OCI-LY1 (cell line): ENCODE measurements at regions not wholly inside any gene's neighbourhood (a gene's known extent, or its start where the extent isn't known, plus 50 kb on each side); places are given as distances from the start of the nearest gene placed in this dataset.

ENCODE experiments used
- H2AFZ ChIP-seq: fragments of 200-600 bp; sonication (generic), shearing (Covaris generic); 2 replicates; pipeline ENCODE4 v1.6.0; 2014; ENCODE audit warnings: antibody characterized with exemption, mild to moderate bottlenecking, low read length
- H3F3A ChIP-seq: fragments of 200-600 bp; sonication (generic), shearing (Covaris generic); 2 replicates; pipeline ENCODE4 v1.6.0; 2014; ENCODE audit warnings: mild to moderate bottlenecking, antibody characterized with exemption, low read length, moderate library complexity; ENCODE audit not compliant: insufficient read depth
- H3K27ac ChIP-seq: fragments of 200-600 bp; sonication (generic); 2 replicates; pipeline ENCODE4 v1.5.1; 2014; ENCODE audit warnings: low read length, mixed run types, mild to moderate bottlenecking, low read depth; ENCODE audit not compliant: poor library complexity, severe bottlenecking
- H3K27me3 ChIP-seq: fragments of 200-600 bp; sonication (generic); 2 replicates; pipeline ENCODE4 v1.6.0; 2014; ENCODE audit warnings: antibody characterized with exemption, mild to moderate bottlenecking, low read length, moderate library complexity; ENCODE audit not compliant: insufficient read depth
- H3K36me3 ChIP-seq: fragments of 200-600 bp; sonication (generic); 2 replicates; pipeline ENCODE4 v1.6.1; 2014; ENCODE audit warnings: mild to moderate bottlenecking, antibody characterized with exemption, low read length, moderate library complexity, mixed read lengths; ENCODE audit not compliant: insufficient read depth
- H3K4me1 ChIP-seq: fragments of 200-600 bp; sonication (generic); 2 replicates; pipeline ENCODE4 v1.5.1; 2014; ENCODE audit warnings: mild to moderate bottlenecking, low read length, moderate library complexity; ENCODE audit not compliant: insufficient read depth, severe bottlenecking
- H3K4me2 ChIP-seq: fragments of 200-600 bp; sonication (generic), shearing (Covaris generic); 2 replicates; pipeline ENCODE4 v1.6.1; 2014; ENCODE audit warnings: low read length
- H3K4me3 ChIP-seq: fragments of 200-600 bp; sonication (generic); 2 replicates; pipeline ENCODE4 v1.5.1; 2014; ENCODE audit warnings: low read length, low read depth, mild to moderate bottlenecking, mixed read lengths; ENCODE audit not compliant: poor library complexity, severe bottlenecking
- H3K79me2 ChIP-seq: fragments of 200-600 bp; shearing (Covaris generic); 2 replicates; pipeline ENCODE4 v1.6.1; 2016; ENCODE audit warnings: mixed run types, low read length, mixed read lengths; ENCODE audit not compliant: insufficient read depth
- H3K9ac ChIP-seq: fragments of 200-600 bp; sonication (generic), shearing (Covaris generic); 2 replicates; pipeline ENCODE4 v1.6.1; 2014; ENCODE audit warnings: mild to moderate bottlenecking, low read length, mixed read lengths
- H3K9me2 ChIP-seq: fragments of 200-600 bp; sonication (generic), shearing (Covaris generic); 2 replicates; pipeline ENCODE4 v1.6.1; 2014; ENCODE audit warnings: low read depth, mild to moderate bottlenecking, low read length, mixed read lengths
- H3K9me3 ChIP-seq: fragments of 200-600 bp; shearing (Covaris generic); 2 replicates; pipeline ENCODE4 v1.6.1; 2014; ENCODE audit warnings: low read length, mixed read lengths
- H4K20me1 ChIP-seq: fragments of 200-600 bp; sonication (generic), shearing (Covaris generic); 2 replicates; pipeline ENCODE4 v1.6.0; 2016; ENCODE audit warnings: mild to moderate bottlenecking, low read length; ENCODE audit not compliant: insufficient read depth
- EZH2 ChIP-seq: fragments of 200-600 bp; sonication (generic), shearing (Covaris generic); IDR thresholded peaks from 2 replicates; pipeline ENCODE4 v1.8.0; 2017; ENCODE audit warnings: borderline replicate concordance, mixed run types, mild to moderate bottlenecking, antibody characterized with exemption, low read length, moderate library complexity, mixed read lengths
- TF ChIP-seq, protein P1 (sequence below): fragments of 200-600 bp; sonication (generic), shearing (Covaris generic); IDR thresholded peaks from 2 replicates; pipeline ENCODE4 v1.5.1; 2017; ENCODE audit warnings: mild to moderate bottlenecking, antibody characterized with exemption, low read length, moderate library complexity, mixed read lengths

DNA sequence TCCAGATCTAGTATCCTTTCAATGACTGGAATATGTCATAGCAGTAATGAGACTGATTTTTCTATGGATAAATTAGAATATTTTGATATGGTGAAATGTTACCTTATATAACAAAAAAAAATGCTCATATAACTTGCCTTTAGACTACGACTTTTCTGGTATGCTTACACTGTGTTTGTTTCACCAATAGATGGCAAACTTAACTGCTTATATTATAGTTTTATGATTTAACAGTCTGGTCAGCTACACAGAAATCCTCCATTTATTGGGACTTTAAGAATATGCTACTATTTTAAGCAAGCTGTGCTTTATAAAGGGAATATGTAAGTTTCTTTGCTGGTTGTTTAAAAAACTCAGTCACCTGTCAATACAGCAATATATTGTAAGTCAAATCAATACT is 205.6 kb downstream of the VGLL3 start:
- Histone ChIP-seq H3F3A (no peaks in the 10 kb centered on the region), H3K4me3 (no peak overlapping the region), H3K9me3 (no peaks in the 10 kb centered on the region), H3K9ac (no peak overlapping the region), H3K4me2 (no peak overlapping the region), H3K27ac (no peak overlapping the region), H3K4me1 (no peaks in the 10 kb centered on the region), H4K20me1 (no peaks in the 10 kb centered on the region), H3K79me2 (no peaks in the 10 kb centered on the region), H3K36me3 (no peaks in the 10 kb centered on the region), H2AFZ (no peak overlapping the region), H3K9me2 (no peaks in the 10 kb centered on the region), H3K27me3 (no peaks in the 10 kb centered on the region)
- TF ChIP-seq EZH2 = no peak
- TF ChIP-seq, protein P1, sequence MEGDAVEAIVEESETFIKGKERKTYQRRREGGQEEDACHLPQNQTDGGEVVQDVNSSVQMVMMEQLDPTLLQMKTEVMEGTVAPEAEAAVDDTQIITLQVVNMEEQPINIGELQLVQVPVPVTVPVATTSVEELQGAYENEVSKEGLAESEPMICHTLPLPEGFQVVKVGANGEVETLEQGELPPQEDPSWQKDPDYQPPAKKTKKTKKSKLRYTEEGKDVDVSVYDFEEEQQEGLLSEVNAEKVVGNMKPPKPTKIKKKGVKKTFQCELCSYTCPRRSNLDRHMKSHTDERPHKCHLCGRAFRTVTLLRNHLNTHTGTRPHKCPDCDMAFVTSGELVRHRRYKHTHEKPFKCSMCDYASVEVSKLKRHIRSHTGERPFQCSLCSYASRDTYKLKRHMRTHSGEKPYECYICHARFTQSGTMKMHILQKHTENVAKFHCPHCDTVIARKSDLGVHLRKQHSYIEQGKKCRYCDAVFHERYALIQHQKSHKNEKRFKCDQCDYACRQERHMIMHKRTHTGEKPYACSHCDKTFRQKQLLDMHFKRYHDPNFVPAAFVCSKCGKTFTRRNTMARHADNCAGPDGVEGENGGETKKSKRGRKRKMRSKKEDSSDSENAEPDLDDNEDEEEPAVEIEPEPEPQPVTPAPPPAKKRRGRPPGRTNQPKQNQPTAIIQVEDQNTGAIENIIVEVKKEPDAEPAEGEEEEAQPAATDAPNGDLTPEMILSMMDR = no peak

DNA sequence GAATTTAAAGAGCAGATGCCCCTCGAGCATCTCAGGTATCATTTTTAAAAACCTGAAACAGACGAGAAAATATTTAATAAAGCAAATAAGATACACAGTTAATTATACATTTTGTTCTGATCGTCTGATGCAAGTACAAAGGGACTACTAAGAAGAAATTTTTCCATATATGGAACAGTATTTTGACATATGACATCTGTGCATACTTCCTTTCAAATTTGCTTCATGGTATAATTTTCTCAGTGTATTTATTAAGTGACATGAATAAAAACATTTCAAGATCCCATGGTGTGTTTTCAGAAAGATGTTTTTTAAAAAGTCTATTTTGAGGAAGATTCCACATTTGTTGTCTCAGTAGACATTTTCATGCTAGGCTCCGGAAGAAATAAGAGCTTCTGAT is 208.1 kb downstream of the VGLL3 start:
- Histone ChIP-seq H3K79me2 (no peaks in the 10 kb centered on the region), H3K9me2 (no peaks in the 10 kb centered on the region), H3K27me3 (no peaks in the 10 kb centered on the region), H3K4me2 (no peak overlapping the region), H3K27ac (no peak overlapping the region), H3K4me3 (no peak overlapping the region), H3K9me3 (no peaks in the 10 kb centered on the region), H3K36me3 (no peaks in the 10 kb centered on the region), H3K9ac (no peak overlapping the region), H3F3A (no peaks in the 10 kb centered on the region), H2AFZ (no peak overlapping the region), H4K20me1 (no peaks in the 10 kb centered on the region), H3K4me1 (no peaks in the 10 kb centered on the region)
- TF ChIP-seq, protein P1 = no peak
- TF ChIP-seq EZH2 = no peak

- no peaks in the 10 kb centered on the region for H3K9me2 ChIP-seq
- no peak overlapping the region for H3K27ac ChIP-seq
- H3K79me2 ChIP-seq = no peaks in the 10 kb centered on the region
- H3K4me1 ChIP-seq = no peaks in the 10 kb centered on the region
- no peak overlapping the region for H2AFZ ChIP-seq
- no peak overlapping the region for H3K9ac ChIP-seq
- no peaks in the 10 kb centered on the region for H3F3A ChIP-seq
- H3K9me3 ChIP-seq = no peaks in the 10 kb centered on the region
- TF ChIP-seq, protein P1 = no peak
- no peak for TF ChIP-seq EZH2
- H3K4me3 ChIP-seq = no peak overlapping the region
- H3K27me3 ChIP-seq = no peaks in the 10 kb centered on the region
- H3K4me2 ChIP-seq = no peak overlapping the region
- no peaks in the 10 kb centered on the region for H3K36me3 ChIP-seq
- H4K20me1 ChIP-seq = no peaks in the 10 kb centered on the region
Observed at GRCh38 chr3:86782286-86782685, 208.7 kb downstream of the VGLL3 start.
